H1 (cell line): ENCODE measurements at regions not wholly inside any gene's neighbourhood (a gene's known extent, or its start where the extent isn't known, plus 50 kb on each side); places are given as distances from the start of the nearest gene placed in this dataset.
A peak's percentile ranks its signal among the peaks of the same experiment; 100 is the strongest.

Experiments used
- CTCF ChIA-PET: fragments of 300-600 bp; sonication (Branson Sonifier 250); formaldehyde crosslinking; loops from one replicate; lab custom pipeline; 2021; ENCODE audit not compliant: partially characterized antibody; lab: Charles Lee
- POLR2A ChIA-PET: fragments of 300-600 bp; sonication (Branson Sonifier 250); formaldehyde crosslinking; loops from one replicate; lab custom pipeline; 2021; ENCODE audit warnings: inconsistent platforms; ENCODE audit not compliant: partially characterized antibody; lab: Charles Lee
- DNase-seq, 2 experiments: peaks; one replicate each; pipeline versions ENCODE4 v3.0.0 to v3.0.0-alpha.2; 2010 to 2022; ENCODE audit warnings: low spot score in 2 of 2, low read depth in 1 of 2, mixed read lengths in 1 of 2
- FAIRE-seq: peaks from 2 replicates; lab custom pipeline; 2011; peaks lifted over from hg19 to GRCh38; lab: Jason Lieb, UNC
- H2AFZ ChIP-seq: 2 replicates; pipeline ENCODE4 v1.8.1; 2012; ENCODE audit warnings: low read length, inconsistent platforms
- H2AK5ac ChIP-seq: 2 replicates; pipeline ENCODE4 v1.6.1; 2013; ENCODE audit warnings: low read depth, low read length
- H2BK120ac ChIP-seq: replicated peaks from 2 replicates; pipeline ENCODE3; 2013; ENCODE audit warnings: low read depth, low read length, inconsistent platforms
- H2BK12ac ChIP-seq: 2 replicates; pipeline ENCODE4 v1.6.1; 2013; ENCODE audit warnings: low read depth, low read length
- H2BK15ac ChIP-seq: 2 replicates; pipeline ENCODE4 v1.6.1; 2013; ENCODE audit warnings: low read length
- H2BK20ac ChIP-seq: 2 replicates; pipeline ENCODE4 v1.6.1; 2013; ENCODE audit warnings: low read length
- H2BK5ac ChIP-seq: 2 replicates; pipeline ENCODE4 v1.6.1; 2013; ENCODE audit warnings: low read depth, low read length
- H3K14ac ChIP-seq: 2 replicates; pipeline ENCODE4 v1.6.1; 2013; ENCODE audit warnings: inconsistent platforms; ENCODE audit not compliant: insufficient read length
- H3K18ac ChIP-seq: 2 replicates; pipeline ENCODE4 v1.6.1; 2013; ENCODE audit warnings: low read length; ENCODE audit errors: extremely low read depth
- H3K23ac ChIP-seq: 2 replicates; pipeline ENCODE4 v1.6.1; 2013; ENCODE audit warnings: inconsistent platforms; ENCODE audit not compliant: insufficient read length
- H3K23me2 ChIP-seq: 2 replicates; pipeline ENCODE4 v1.6.1; 2013; ENCODE audit warnings: low read depth, low read length
- H3K27ac ChIP-seq: 2 replicates; pipeline ENCODE4 v1.6.1; 2011; ENCODE audit warnings: low read depth, low read length, inconsistent platforms
- H3K27me3 ChIP-seq, 4 experiments: replicated peaks in 1 of 4; 1 replicate in 1 of 4; 2 replicates in 3 of 4; pipeline versions ENCODE4 v1.6.1 to v1.8.1; 2011 to 2013; ENCODE audit warnings: low read length in 3 of 4, mild to moderate bottlenecking in 3 of 4, inconsistent platforms in 2 of 4, mixed read lengths in 2 of 4, moderate library complexity in 1 of 4; ENCODE audit not compliant: control insufficient read depth in 3 of 4, insufficient read depth in 3 of 4; ENCODE audit errors: extremely low read depth in 1 of 4
- H3K36me3 ChIP-seq, 4 experiments: 2 replicates each; pipeline versions ENCODE4 v1.6.1 to v1.8.1; 2011 to 2013; ENCODE audit warnings: mild to moderate bottlenecking in 4 of 4, low read length in 3 of 4, moderate library complexity in 2 of 4, control low read depth in 1 of 4, inconsistent platforms in 1 of 4; ENCODE audit not compliant: insufficient read depth in 4 of 4, control insufficient read depth in 2 of 4
- H3K4ac ChIP-seq: replicated peaks from 2 replicates; pipeline ENCODE3; 2013; ENCODE audit warnings: low read length, low read depth, mixed read lengths, inconsistent platforms; ENCODE audit not compliant: insufficient read length
- H3K4me1 ChIP-seq, 4 experiments: replicated peaks in 1 of 4; 1 replicate in 1 of 4; 2 replicates in 3 of 4; pipeline versions ENCODE4 v1.6.1 to v1.8.1; 2011 to 2013; ENCODE audit warnings: low read length in 3 of 4, inconsistent platforms in 2 of 4, mixed read lengths in 1 of 4; ENCODE audit not compliant: insufficient read depth in 4 of 4, control insufficient read depth in 3 of 4
- H3K4me2 ChIP-seq, 2 experiments: 2 replicates each; pipeline versions ENCODE4 v1.6.1 to v1.8.1; 2011 to 2013; ENCODE audit warnings: low read depth in 2 of 2, low read length in 2 of 2, control low read depth in 1 of 2, inconsistent platforms in 1 of 2, mild to moderate bottlenecking in 1 of 2; ENCODE audit not compliant: insufficient read depth in 1 of 2
- H3K4me3 ChIP-seq, 4 experiments: fragments of 200-600, 300-600 bp in 1 of 4; sonication (generic), shearing (Covaris generic), sonication (Bioruptor Twin) in 1 of 4; 2 replicates each; pipeline versions ENCODE4 v1.5.1 to v1.8.1; 2011 to 2016; ENCODE audit warnings: low read length in 4 of 4, low read depth in 3 of 4, control low read depth in 2 of 4, inconsistent platforms in 2 of 4, mild to moderate bottlenecking in 2 of 4, mixed read lengths in 1 of 4, moderate library complexity in 1 of 4; ENCODE audit not compliant: insufficient read depth in 2 of 4; ENCODE audit errors: extremely low read depth in 1 of 4
- H3K56ac ChIP-seq: replicated peaks from 2 replicates; pipeline ENCODE3; 2013; ENCODE audit warnings: low read depth, mild to moderate bottlenecking, mixed read lengths, low read length, inconsistent platforms; ENCODE audit not compliant: insufficient read length
- H3K79me1 ChIP-seq: 2 replicates; pipeline ENCODE4 v1.6.1; 2013; ENCODE audit warnings: low read depth, low read length, control low read depth
- H3K79me2 ChIP-seq, 2 experiments: 2 replicates each; pipeline versions ENCODE4 v1.6.1 to v1.8.1; 2012 to 2013; ENCODE audit warnings: low read length in 2 of 2, mild to moderate bottlenecking in 2 of 2, inconsistent platforms in 1 of 2; ENCODE audit not compliant: insufficient read depth in 2 of 2, control insufficient read depth in 1 of 2
- H3K9ac ChIP-seq, 4 experiments: replicated peaks in 1 of 4; 1 replicate in 1 of 4; 2 replicates in 3 of 4; pipeline versions ENCODE4 v1.6.1 to v1.8.1; 2011 to 2013; ENCODE audit warnings: low read depth in 3 of 4, low read length in 3 of 4, control low read depth in 2 of 4, mild to moderate bottlenecking in 2 of 4, moderate library complexity in 2 of 4, inconsistent platforms in 1 of 4; ENCODE audit errors: extremely low read depth in 1 of 4
- H3K9me3 ChIP-seq, 2 experiments: 2 replicates each; pipeline versions ENCODE4 v1.6.1 to v1.8.1; 2012 to 2013; ENCODE audit warnings: mild to moderate bottlenecking in 2 of 2, moderate library complexity in 2 of 2, control low read depth in 1 of 2, inconsistent platforms in 1 of 2, low read depth in 1 of 2, low read length in 1 of 2, mixed read lengths in 1 of 2; ENCODE audit not compliant: insufficient read depth in 2 of 2
- H4K20me1 ChIP-seq, 2 experiments: replicated peaks in 1 of 2; 2 replicates each; pipeline versions ENCODE3 to v1.8.1; 2011 to 2013; ENCODE audit warnings: inconsistent platforms in 2 of 2, low read length in 2 of 2, mild to moderate bottlenecking in 1 of 2; ENCODE audit not compliant: insufficient read depth in 2 of 2, control insufficient read depth in 1 of 2
- H4K5ac ChIP-seq: 2 replicates; pipeline ENCODE4 v1.6.1; 2013; ENCODE audit warnings: low read length, low read depth, mixed read lengths, inconsistent platforms; ENCODE audit not compliant: insufficient read length
- H4K8ac ChIP-seq: 2 replicates; pipeline ENCODE4 v1.8.0; 2013; ENCODE audit warnings: mild to moderate bottlenecking, moderate library complexity, low read length, inconsistent platforms; ENCODE audit not compliant: insufficient read depth; ENCODE audit errors: extremely low read depth
- H4K91ac ChIP-seq: replicated peaks from 2 replicates; pipeline ENCODE3; 2013; ENCODE audit warnings: low read length, mixed read lengths, inconsistent platforms; ENCODE audit not compliant: insufficient read length
- NANOG ChIP-seq: IDR thresholded peaks from 2 replicates; pipeline ENCODE4 v1.6.1; 2011; ENCODE audit warnings: low read length, low read depth, mild to moderate bottlenecking, inconsistent platforms; ENCODE audit not compliant: insufficient read depth, poor library complexity, severe bottlenecking
- WGBS, 2 experiments: shearing (Covaris generic) in 1 of 2; methylation state at CpG; one replicate each; pipeline versions ENCODE4 v1.1.6 to v1.1.7; 2013 to 2015; ENCODE audit warnings: low lambda C conversion rate in 2 of 2, mixed read lengths in 2 of 2, inconsistent platforms in 1 of 2, low coverage in 1 of 2, missing lambda C conversion rate in 1 of 2; ENCODE audit not compliant: insufficient replicate concordance in 2 of 2, insufficient coverage in 1 of 2, insufficient read length in 1 of 2; ENCODE audit errors: extremely low coverage in 1 of 2, missing lambda C conversion rate in 1 of 2; 5-methylcytosine and 5-hydroxymethylcytosine counted together
- TF ChIP-seq, protein P1 (sequence below): IDR thresholded peaks from 2 replicates; pipeline ENCODE4 v1.6.1; 2012; ENCODE audit warnings: low read length, inconsistent platforms

DNA sequence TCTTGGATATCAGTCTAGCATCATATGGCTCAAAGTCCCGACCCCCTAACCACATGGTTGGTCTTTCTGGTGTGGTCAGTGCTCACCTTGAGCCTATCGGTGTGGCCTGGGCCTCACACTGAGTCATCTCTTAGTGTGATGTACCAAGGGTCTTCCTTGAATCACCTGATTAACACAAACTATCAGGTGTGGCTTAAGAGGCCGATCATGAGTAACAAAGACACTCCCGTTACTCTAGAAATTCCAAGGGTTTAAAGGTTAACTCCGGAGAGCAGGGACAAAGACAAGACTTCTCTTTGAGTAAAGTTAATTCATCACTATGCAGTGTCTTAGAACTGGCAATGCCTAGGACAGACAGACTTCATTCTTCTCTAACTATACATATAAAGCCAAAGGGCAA is 52.3 kb upstream of the ARMC3 start:
- 89% methylated on average over 5 of the region's 5 CpGs; no CpG with 5 or more reads in 1 of the 2 experiments for WGBS, 2 experiments
- TF ChIP-seq, protein P1, sequence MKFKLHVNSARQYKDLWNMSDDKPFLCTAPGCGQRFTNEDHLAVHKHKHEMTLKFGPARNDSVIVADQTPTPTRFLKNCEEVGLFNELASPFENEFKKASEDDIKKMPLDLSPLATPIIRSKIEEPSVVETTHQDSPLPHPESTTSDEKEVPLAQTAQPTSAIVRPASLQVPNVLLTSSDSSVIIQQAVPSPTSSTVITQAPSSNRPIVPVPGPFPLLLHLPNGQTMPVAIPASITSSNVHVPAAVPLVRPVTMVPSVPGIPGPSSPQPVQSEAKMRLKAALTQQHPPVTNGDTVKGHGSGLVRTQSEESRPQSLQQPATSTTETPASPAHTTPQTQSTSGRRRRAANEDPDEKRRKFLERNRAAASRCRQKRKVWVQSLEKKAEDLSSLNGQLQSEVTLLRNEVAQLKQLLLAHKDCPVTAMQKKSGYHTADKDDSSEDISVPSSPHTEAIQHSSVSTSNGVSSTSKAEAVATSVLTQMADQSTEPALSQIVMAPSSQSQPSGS = no peak
- TF ChIP-seq NANOG = no peak

More for the DNA sequence above, 52.3 kb upstream of the ARMC3 start:
- no peak overlapping the region for H3K4me3 ChIP-seq
- H3K36me3 ChIP-seq = no peaks in the 10 kb centered on the region
- H3K79me1 ChIP-seq = no peaks in the 10 kb centered on the region; the same call in 1 of the 2 replicates
- no peaks in the 10 kb centered on the region for H3K27me3 ChIP-seq
- no peaks in the 10 kb centered on the region for H3K23me2 ChIP-seq
- H3K18ac ChIP-seq = peak overlapping the region; percentile 72
- H3K9ac ChIP-seq = no peak overlapping the region
- H2AFZ ChIP-seq = 0 out of 2 replicates have a peak overlapping the region, but pooled peaks have one; percentile 45
- ChIA-PET CTCF (no interaction called here), POLR2A (no interaction called here)
- 0 out of 2 replicates have a peak overlapping the region, but pooled peaks have one; percentile 13 for H2BK12ac ChIP-seq
- no peak overlapping the region for H3K23ac ChIP-seq
- H4K91ac ChIP-seq = peak overlapping the region; percentile 58
- H2BK20ac ChIP-seq = 0 out of 2 replicates have a peak overlapping the region, but pooled peaks have one; percentile 13
- H3K56ac ChIP-seq = no peak overlapping the region
- no peaks in the 10 kb centered on the region for H4K20me1 ChIP-seq
- H3K4me1 ChIP-seq = peaks cover 2 to 18% (median 8%) of the 10 kb centered on the region in 4 experiments; a peak in 5 of 7 replicates
- H2BK120ac ChIP-seq = no peak overlapping the region
- H3K4me2 ChIP-seq = no peak overlapping the region
- H2AK5ac ChIP-seq = no peak overlapping the region
- H3K14ac ChIP-seq = no peak overlapping the region
- no peak overlapping the region for H3K27ac ChIP-seq
- DNase-seq = no peak
- H4K8ac ChIP-seq = no peak overlapping the region
- no peak for FAIRE-seq
- peak overlapping the region; percentile 77; the same call in 1 of the 2 replicates for H2BK5ac ChIP-seq
- no peaks in the 10 kb centered on the region for H3K9me3 ChIP-seq
- H2BK15ac ChIP-seq = no peak overlapping the region
- H3K79me2 ChIP-seq = no peaks in the 10 kb centered on the region
- no peak overlapping the region for H3K4ac ChIP-seq
- no peak overlapping the region for H4K5ac ChIP-seq
